ENCODE measurements at regions not wholly inside any gene's neighbourhood (a gene's known extent, or its start where the extent isn't known, plus 50 kb on each side); places are given as distances from the start of the nearest gene placed in this dataset.

DNA sequence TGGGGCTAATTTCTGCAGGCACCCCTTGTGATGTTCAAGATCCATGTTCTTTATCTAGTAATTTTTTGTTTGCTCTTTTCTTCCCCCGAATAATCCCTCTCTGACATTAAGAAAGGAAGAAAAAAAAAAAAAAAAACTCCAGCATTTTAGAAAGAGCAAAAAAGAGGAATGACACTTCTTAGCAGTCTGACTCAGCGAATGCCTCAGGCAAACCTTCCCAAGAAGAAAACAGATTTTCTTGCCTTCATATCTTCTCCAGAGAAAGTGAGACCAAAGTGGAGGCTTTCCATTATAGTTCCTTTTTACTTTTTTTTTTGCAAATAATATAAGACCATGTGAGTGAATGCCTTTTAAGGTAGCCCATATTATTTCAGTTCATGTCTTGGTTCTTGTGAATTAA is 479.0 kb upstream of the SYT1 start:
- H3K9me3 Mint-ChIP-seq = no peaks in the 10 kb centered on the region
- no peaks in the 10 kb centered on the region for H3K36me3 Mint-ChIP-seq (ENCODE audit: low read depth)
- H3K27ac Mint-ChIP-seq = no peak overlapping the region
- peaks cover 15% of the 10 kb centered on the region for H3K4me1 Mint-ChIP-seq (ENCODE audit: low read depth)
- H3K4me3 Mint-ChIP-seq = no peak overlapping the region
- TF ChIP-seq, protein P1, sequence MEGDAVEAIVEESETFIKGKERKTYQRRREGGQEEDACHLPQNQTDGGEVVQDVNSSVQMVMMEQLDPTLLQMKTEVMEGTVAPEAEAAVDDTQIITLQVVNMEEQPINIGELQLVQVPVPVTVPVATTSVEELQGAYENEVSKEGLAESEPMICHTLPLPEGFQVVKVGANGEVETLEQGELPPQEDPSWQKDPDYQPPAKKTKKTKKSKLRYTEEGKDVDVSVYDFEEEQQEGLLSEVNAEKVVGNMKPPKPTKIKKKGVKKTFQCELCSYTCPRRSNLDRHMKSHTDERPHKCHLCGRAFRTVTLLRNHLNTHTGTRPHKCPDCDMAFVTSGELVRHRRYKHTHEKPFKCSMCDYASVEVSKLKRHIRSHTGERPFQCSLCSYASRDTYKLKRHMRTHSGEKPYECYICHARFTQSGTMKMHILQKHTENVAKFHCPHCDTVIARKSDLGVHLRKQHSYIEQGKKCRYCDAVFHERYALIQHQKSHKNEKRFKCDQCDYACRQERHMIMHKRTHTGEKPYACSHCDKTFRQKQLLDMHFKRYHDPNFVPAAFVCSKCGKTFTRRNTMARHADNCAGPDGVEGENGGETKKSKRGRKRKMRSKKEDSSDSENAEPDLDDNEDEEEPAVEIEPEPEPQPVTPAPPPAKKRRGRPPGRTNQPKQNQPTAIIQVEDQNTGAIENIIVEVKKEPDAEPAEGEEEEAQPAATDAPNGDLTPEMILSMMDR (IDR thresholded peaks at IDR 0.05) = no peak
- DNase-seq = peak; percentile 33
- H3K27me3 Mint-ChIP-seq (ENCODE audit: insufficient read depth) = no peaks in the 10 kb centered on the region

GRCh38 chr12:78386871-78387270 is 477.7 kb upstream of the SYT1 start:
- Mint-ChIP-seq H3K9me3 (no peaks in the 10 kb centered on the region), H3K27ac (no peak overlapping the region), H3K27me3 (ENCODE audit: insufficient read depth) (no peaks in the 10 kb centered on the region), H3K4me1 (ENCODE audit: low read depth) (peaks cover 15% of the 10 kb centered on the region), H3K36me3 (ENCODE audit: low read depth) (no peaks in the 10 kb centered on the region), H3K4me3 (no peak overlapping the region)
- DNase-seq = no peak
- TF ChIP-seq, protein P1 (IDR thresholded peaks at IDR 0.05) = no peak

GRCh38 chr12:78387721-78388120 is 476.9 kb upstream of the SYT1 start:
- no peak overlapping the region for H3K27ac Mint-ChIP-seq
- no peak overlapping the region for H3K4me3 Mint-ChIP-seq
- DNase-seq = no peak
- TF ChIP-seq, protein P1 (IDR thresholded peaks at IDR 0.05) = no peak
- peaks cover 15% of the 10 kb centered on the region for H3K4me1 Mint-ChIP-seq (ENCODE audit: low read depth)
- H3K36me3 Mint-ChIP-seq (ENCODE audit: low read depth) = no peaks in the 10 kb centered on the region
- no peaks in the 10 kb centered on the region for H3K9me3 Mint-ChIP-seq
- H3K27me3 Mint-ChIP-seq (ENCODE audit: insufficient read depth) = no peaks in the 10 kb centered on the region

DNA sequence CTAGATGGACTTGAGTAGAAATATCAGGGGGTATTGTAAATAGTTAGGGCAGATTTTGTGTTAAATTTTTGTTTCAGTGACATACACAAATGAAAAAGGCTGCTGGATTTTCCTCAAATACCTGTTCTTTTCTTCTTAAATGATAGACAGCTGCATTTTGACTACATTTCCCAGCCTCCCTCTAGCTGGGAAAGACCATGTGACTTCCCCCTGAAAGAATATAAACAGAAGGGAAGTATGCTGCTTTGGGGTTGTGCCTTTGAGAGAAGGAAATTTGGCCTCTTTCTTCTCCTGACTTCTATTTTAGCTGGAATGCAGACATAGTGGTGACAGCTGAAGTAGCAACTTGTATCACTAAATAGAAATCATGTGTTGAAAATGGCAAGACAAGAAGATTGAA is 476.1 kb upstream of the SYT1 start:
- no peak overlapping the region for H3K4me3 Mint-ChIP-seq
- H3K36me3 Mint-ChIP-seq (ENCODE audit: low read depth) = no peaks in the 10 kb centered on the region
- no peak overlapping the region for H3K27ac Mint-ChIP-seq
- no peak for DNase-seq
- H3K27me3 Mint-ChIP-seq (ENCODE audit: insufficient read depth) = no peaks in the 10 kb centered on the region
- H3K4me1 Mint-ChIP-seq (ENCODE audit: low read depth) = peaks cover 22% of the 10 kb centered on the region
- H3K9me3 Mint-ChIP-seq = no peaks in the 10 kb centered on the region
- TF ChIP-seq, protein P1 (IDR thresholded peaks at IDR 0.05) = no peak

- H3K36me3 Mint-ChIP-seq (ENCODE audit: low read depth) = no peaks in the 10 kb centered on the region
- H3K27me3 Mint-ChIP-seq (ENCODE audit: insufficient read depth) = no peaks in the 10 kb centered on the region
- H3K9me3 Mint-ChIP-seq = no peaks in the 10 kb centered on the region
- no peak overlapping the region for H3K27ac Mint-ChIP-seq
- no peak overlapping the region for H3K4me3 Mint-ChIP-seq
- peaks cover 11% of the 10 kb centered on the region for H3K4me1 Mint-ChIP-seq (ENCODE audit: low read depth)
- TF ChIP-seq, protein P1 (IDR thresholded peaks at IDR 0.05) = no peak
- no peak for DNase-seq
Measured at GRCh38 chr12:78390920-78391319, 473.7 kb upstream of the SYT1 start.

DNA sequence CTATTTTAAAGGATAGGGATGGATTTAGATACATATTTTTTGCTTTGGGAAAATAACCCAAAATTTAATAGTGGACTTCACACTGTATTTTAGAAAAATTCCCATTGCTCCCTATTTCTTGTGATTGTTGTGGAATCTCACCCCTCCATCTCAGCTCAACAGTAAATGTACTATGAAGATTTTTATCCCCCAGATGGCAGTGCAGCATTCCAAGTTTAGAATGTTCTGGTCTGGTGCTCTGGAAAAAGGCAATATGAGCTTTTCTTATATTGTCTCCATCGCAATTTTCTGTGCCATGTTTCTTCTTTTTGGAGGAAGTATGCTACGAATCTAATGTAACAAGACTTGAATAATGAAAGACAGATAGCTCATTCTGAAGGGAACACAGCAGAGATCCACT is 471.7 kb upstream of the SYT1 start:
- no peaks in the 10 kb centered on the region for H3K36me3 Mint-ChIP-seq (ENCODE audit: low read depth)
- peak; percentile 27 for DNase-seq
- H3K4me1 Mint-ChIP-seq (ENCODE audit: low read depth) = peaks cover 7% of the 10 kb centered on the region; the same call in 1 of the 2 replicates
- TF ChIP-seq, protein P1 (IDR thresholded peaks at IDR 0.05) = peak; percentile 64
- H3K9me3 Mint-ChIP-seq = no peaks in the 10 kb centered on the region
- H3K4me3 Mint-ChIP-seq = no peak overlapping the region
- H3K27me3 Mint-ChIP-seq (ENCODE audit: insufficient read depth) = no peaks in the 10 kb centered on the region
- H3K27ac Mint-ChIP-seq = no peak overlapping the region

Data from HFFc6 (cell line).